B cell (primary cell): ENCODE measurements at regions not wholly inside any gene's neighbourhood (a gene's known extent, or its start where the extent isn't known, plus 50 kb on each side); places are given as distances from the start of the nearest gene placed in this dataset.

Experiments used
- EZH2 ChIP-seq: IDR thresholded peaks from 2 replicates; pipeline ENCODE4 v1.6.1; 2012; ENCODE audit warnings: borderline replicate concordance, low read depth, mild to moderate bottlenecking, moderate library complexity, low read length; ENCODE audit not compliant: insufficient read depth, poor library complexity, severe bottlenecking
- TF ChIP-seq, protein P1 (sequence below): fragments of 200-600 bp; IDR thresholded peaks from one replicate; pipeline ENCODE4 v1.8.0; 2022; ENCODE audit warnings: antibody characterized with exemption, mild to moderate bottlenecking

DNA sequence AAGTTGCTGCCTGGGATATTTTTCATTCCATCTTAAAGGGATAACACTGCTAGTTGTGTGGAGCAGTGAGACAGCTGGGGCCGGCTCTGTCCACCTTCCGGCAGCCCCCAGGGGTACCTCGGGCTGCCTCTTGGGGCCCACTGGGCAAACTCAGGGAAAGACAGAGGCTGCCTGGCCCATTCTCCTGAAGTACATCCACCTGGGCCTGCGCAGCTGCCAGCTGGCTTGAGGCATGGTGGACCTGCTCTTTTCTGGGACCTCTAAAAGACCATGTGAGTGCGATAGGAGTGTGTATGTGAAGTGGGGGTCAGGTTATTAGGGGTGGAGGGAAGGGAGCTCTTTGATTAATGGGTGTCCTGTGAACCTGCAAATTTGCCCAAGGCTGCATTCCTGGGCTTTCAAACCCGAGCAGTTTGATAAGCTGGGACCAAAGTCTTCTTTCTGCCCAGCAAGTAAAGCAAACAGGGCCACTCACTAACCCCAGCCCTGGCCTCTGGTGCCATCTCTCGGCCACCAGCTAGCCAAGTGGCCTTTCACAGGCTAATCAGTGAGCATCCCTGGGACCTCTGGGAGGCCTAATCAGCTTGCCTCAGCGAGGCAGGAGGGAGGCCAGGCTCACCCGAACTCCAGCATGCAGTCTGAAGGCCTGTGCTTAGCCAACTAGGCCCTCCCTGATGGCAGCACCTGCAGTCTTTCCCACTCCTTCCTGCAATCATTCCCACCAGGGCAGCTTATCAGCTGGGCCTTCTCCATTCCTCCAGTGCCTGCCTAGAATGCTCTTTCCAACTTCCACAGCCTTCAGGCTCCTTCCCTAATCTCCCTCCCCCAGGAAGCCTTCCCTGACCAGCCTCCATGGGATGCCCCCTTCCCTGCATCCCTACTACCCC, 954.7 kb upstream of the ZNF722 start:
- TF ChIP-seq, protein P1, sequence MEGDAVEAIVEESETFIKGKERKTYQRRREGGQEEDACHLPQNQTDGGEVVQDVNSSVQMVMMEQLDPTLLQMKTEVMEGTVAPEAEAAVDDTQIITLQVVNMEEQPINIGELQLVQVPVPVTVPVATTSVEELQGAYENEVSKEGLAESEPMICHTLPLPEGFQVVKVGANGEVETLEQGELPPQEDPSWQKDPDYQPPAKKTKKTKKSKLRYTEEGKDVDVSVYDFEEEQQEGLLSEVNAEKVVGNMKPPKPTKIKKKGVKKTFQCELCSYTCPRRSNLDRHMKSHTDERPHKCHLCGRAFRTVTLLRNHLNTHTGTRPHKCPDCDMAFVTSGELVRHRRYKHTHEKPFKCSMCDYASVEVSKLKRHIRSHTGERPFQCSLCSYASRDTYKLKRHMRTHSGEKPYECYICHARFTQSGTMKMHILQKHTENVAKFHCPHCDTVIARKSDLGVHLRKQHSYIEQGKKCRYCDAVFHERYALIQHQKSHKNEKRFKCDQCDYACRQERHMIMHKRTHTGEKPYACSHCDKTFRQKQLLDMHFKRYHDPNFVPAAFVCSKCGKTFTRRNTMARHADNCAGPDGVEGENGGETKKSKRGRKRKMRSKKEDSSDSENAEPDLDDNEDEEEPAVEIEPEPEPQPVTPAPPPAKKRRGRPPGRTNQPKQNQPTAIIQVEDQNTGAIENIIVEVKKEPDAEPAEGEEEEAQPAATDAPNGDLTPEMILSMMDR = no peak
- no peak for TF ChIP-seq EZH2
